HT1080 (cell line): ENCODE measurements at regions not wholly inside any gene's neighbourhood (a gene's known extent, or its start where the extent isn't known, plus 50 kb on each side); places are given as distances from the start of the nearest gene placed in this dataset.
"Not testable (repeated sequence)": the region's sequence is repeated elsewhere in the genome, so short reads cannot be mapped to it uniquely, and the experiment has no call there.

Experiments
- DNase-seq: peaks from one replicate; pipeline ENCODE4 v3.0.0-alpha.2; 2015; ENCODE audit warnings: low read depth

- no peak for DNase-seq
These were observed 326.9 kb upstream of the NPSR1 start for GRCh38 chr7:34331102-34331501.

- DNase-seq = no peak
These were observed 326.0 kb upstream of the NPSR1 start for GRCh38 chr7:34332006-34332405.

- DNase-seq = no peak
These were observed 324.8 kb upstream of the NPSR1 start for GRCh38 chr7:34333184-34333583.

- no peak for DNase-seq
These were observed 324.1 kb upstream of the NPSR1 start for GRCh38 chr7:34333925-34334324.

GRCh38 chr7:34337163-34337562 is 320.9 kb upstream of the NPSR1 start:
- DNase-seq = peak; percentile 24

- peak; percentile 83 for DNase-seq
These were observed 319.0 kb upstream of the NPSR1 start for GRCh38 chr7:34338961-34339526.

- peak; percentile 20 for DNase-seq
These were observed 316.7 kb upstream of the NPSR1 start for GRCh38 chr7:34341326-34341725.

GRCh38 chr7:34342387-34342786 is 315.6 kb upstream of the NPSR1 start:
- no peak for DNase-seq

- no peak for DNase-seq
These were observed 314.4 kb upstream of the NPSR1 start for GRCh38 chr7:34343667-34344066.

- DNase-seq = no peak
These were observed 304.0 kb upstream of the NPSR1 start for GRCh38 chr7:34354011-34354410.

- peak; percentile 35 for DNase-seq
These were observed 303.1 kb upstream of the NPSR1 start for GRCh38 chr7:34354899-34355298.

GRCh38 chr7:34357068-34357467 is 300.9 kb upstream of the NPSR1 start:
- peak; percentile 70 for DNase-seq

- DNase-seq = no peak
These were observed 300.1 kb upstream of the NPSR1 start for GRCh38 chr7:34357946-34358345.

- not testable (repeated sequence) for DNase-seq
These were observed 299.4 kb upstream of the NPSR1 start for GRCh38 chr7:34358578-34358977.

- no peak for DNase-seq
These were observed 296.3 kb upstream of the NPSR1 start for GRCh38 chr7:34361663-34362250.

GRCh38 chr7:34362621-34363020 is 295.4 kb upstream of the NPSR1 start:
- DNase-seq = no peak

- DNase-seq = no peak
These were observed 293.9 kb upstream of the NPSR1 start for GRCh38 chr7:34364130-34364529.

GRCh38 chr7:34365011-34365410 is 293.0 kb upstream of the NPSR1 start:
- DNase-seq = no peak

- DNase-seq = no peak
These were observed 292.4 kb upstream of the NPSR1 start for GRCh38 chr7:34365611-34366010.

GRCh38 chr7:34371922-34372321 is 286.1 kb upstream of the NPSR1 start:
- DNase-seq = no peak

- no peak for DNase-seq
These were observed 284.1 kb upstream of the NPSR1 start for GRCh38 chr7:34373940-34374339.

- DNase-seq = no peak
These were observed 275.7 kb upstream of the NPSR1 start for GRCh38 chr7:34382166-34382893.

- no peak for DNase-seq
These were observed 272.6 kb upstream of the NPSR1 start for GRCh38 chr7:34385384-34385783.
